ENCODE measurements at regions not wholly inside any gene's neighbourhood (a gene's known extent, or its start where the extent isn't known, plus 50 kb on each side); places are given as distances from the start of the nearest gene placed in this dataset.

DNA sequence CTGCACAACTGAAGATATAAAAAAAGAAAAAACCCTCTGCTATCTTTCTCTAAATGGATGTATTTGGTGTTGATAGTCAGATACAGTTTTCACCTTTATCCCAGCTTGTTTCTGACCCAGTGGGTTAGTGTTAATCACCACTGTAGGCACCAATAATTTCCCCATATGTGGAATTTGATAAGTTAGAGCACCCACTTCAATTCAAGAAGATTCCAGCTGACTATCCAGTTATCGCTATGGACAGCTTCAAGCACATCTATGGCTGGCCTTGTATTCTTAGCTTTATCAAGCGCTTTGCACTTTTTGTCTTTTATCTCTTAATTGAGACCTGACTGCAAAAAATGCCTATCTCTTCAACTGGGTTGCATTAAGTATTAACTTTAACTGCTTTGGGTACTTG, 200.4 kb downstream of the NR4A2 start:
- CTCF ChIA-PET: no interaction called here
- Histone ChIP-seq H3K4me1 (ENCODE audit: control insufficient read depth, extremely low read depth, insufficient read depth, low read length) (no peaks in the 10 kb centered on the region), H3K9me3 (replicated peaks; ENCODE audit: control insufficient read depth, insufficient read depth, low read length) (no peaks in the 10 kb centered on the region), H2AFZ (ENCODE audit: low read depth, low read length) (no peak overlapping the region), H4K20me1 (replicated peaks; ENCODE audit: control insufficient read depth, extremely low read depth, insufficient read depth, low read length) (no peaks in the 10 kb centered on the region), H3K9ac (replicated peaks; ENCODE audit: extremely low read depth, insufficient read depth, low read length) (no peak overlapping the region), H3K79me2 (ENCODE audit: control insufficient read depth, insufficient read depth, low read length) (no peaks in the 10 kb centered on the region), H3K9me1 (replicated peaks; ENCODE audit: control insufficient read depth, extremely low read depth, insufficient read depth, low read length) (peaks cover 2% of the 10 kb centered on the region), H3K36me3 (ENCODE audit: control insufficient read depth in 2 of 2, extremely low read depth in 1 of 2, insufficient read depth in 2 of 2, low read length in 2 of 2) (no peaks in the 10 kb centered on the region), H3K4me3 (replicated peaks in 1 of 3; ENCODE audit: insufficient read depth in 1 of 3, low read depth in 1 of 3, low read length in 3 of 3) (no peak overlapping the region), H3K4me2 (ENCODE audit: insufficient read depth, low read length) (no peak overlapping the region), H3K27me3 (ENCODE audit: control insufficient read depth in 2 of 2, insufficient read depth in 2 of 2, low read length in 2 of 2) (no peaks in the 10 kb centered on the region), H3K27ac (ENCODE audit: insufficient read depth, low read depth, low read length) (no peak overlapping the region)
- dilution Hi-C loops (cut with MboI; ENCODE audit: extremely low pct_ligation_motif_present, low sequenced_read_pairs) (no loop called here), intact Hi-C loops (cut with micrococcal nuclease) (no loop called here)
- TF ChIP-seq, protein P1, sequence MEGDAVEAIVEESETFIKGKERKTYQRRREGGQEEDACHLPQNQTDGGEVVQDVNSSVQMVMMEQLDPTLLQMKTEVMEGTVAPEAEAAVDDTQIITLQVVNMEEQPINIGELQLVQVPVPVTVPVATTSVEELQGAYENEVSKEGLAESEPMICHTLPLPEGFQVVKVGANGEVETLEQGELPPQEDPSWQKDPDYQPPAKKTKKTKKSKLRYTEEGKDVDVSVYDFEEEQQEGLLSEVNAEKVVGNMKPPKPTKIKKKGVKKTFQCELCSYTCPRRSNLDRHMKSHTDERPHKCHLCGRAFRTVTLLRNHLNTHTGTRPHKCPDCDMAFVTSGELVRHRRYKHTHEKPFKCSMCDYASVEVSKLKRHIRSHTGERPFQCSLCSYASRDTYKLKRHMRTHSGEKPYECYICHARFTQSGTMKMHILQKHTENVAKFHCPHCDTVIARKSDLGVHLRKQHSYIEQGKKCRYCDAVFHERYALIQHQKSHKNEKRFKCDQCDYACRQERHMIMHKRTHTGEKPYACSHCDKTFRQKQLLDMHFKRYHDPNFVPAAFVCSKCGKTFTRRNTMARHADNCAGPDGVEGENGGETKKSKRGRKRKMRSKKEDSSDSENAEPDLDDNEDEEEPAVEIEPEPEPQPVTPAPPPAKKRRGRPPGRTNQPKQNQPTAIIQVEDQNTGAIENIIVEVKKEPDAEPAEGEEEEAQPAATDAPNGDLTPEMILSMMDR (IDR thresholded peaks at IDR 0.05; ENCODE audit: extremely low read depth in 1 of 2, insufficient read depth in 1 of 2, low read depth in 1 of 2, low read length in 2 of 2): no peak
- TF ChIP-seq FOS (IDR thresholded peaks at IDR 0.05; ENCODE audit: borderline replicate concordance, insufficient read depth, low read length) (no peak), MYC (IDR thresholded peaks at IDR 0.05; ENCODE audit: low read depth, low read length) (no peak)
- TF ChIP-seq, protein P2, sequence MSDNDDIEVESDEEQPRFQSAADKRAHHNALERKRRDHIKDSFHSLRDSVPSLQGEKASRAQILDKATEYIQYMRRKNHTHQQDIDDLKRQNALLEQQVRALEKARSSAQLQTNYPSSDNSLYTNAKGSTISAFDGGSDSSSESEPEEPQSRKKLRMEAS (IDR thresholded peaks at IDR 0.05; ENCODE audit: insufficient read depth, insufficient read length): no peak
- no TSS peak for BruUV-seq (replicated peaks)
- FAIRE-seq (no peak), DNase-seq (ENCODE audit: low read depth, low spot score) (no peak)
- POLR2A ChIA-PET: no interaction called here

DNA sequence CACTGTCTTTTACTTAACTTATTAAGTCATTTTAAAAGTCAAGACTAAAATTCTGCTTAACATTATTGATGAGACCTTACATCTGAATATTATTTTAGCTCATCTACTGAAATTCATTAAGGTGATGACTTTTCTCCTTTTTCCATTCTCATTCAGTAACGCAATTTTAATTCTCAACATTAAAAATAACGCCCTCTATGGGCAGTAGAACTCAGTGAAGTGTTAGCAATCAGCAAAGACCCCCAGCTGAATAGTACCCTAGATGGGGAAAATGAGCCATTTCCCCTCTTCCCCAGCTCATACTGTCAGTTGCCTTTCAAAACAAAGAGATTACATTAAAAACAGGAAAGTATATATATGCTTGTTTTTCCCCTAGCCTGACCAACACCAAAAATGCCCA, 203.3 kb downstream of the NR4A2 start:
- Histone ChIP-seq H3K9me1 (replicated peaks; ENCODE audit: control insufficient read depth, extremely low read depth, insufficient read depth, low read length) (peaks cover 2% of the 10 kb centered on the region), H3K9ac (replicated peaks; ENCODE audit: extremely low read depth, insufficient read depth, low read length) (no peak overlapping the region), H3K4me1 (ENCODE audit: control insufficient read depth, extremely low read depth, insufficient read depth, low read length) (no peaks in the 10 kb centered on the region), H2AFZ (ENCODE audit: low read depth, low read length) (no peak overlapping the region), H4K20me1 (replicated peaks; ENCODE audit: control insufficient read depth, extremely low read depth, insufficient read depth, low read length) (no peaks in the 10 kb centered on the region), H3K27me3 (ENCODE audit: control insufficient read depth in 2 of 2, insufficient read depth in 2 of 2, low read length in 2 of 2) (no peaks in the 10 kb centered on the region), H3K9me3 (replicated peaks; ENCODE audit: control insufficient read depth, insufficient read depth, low read length) (no peaks in the 10 kb centered on the region), H3K36me3 (ENCODE audit: control insufficient read depth in 2 of 2, extremely low read depth in 1 of 2, insufficient read depth in 2 of 2, low read length in 2 of 2) (no peaks in the 10 kb centered on the region), H3K4me2 (ENCODE audit: insufficient read depth, low read length) (no peak overlapping the region), H3K27ac (ENCODE audit: insufficient read depth, low read depth, low read length) (no peak overlapping the region), H3K79me2 (ENCODE audit: control insufficient read depth, insufficient read depth, low read length) (no peaks in the 10 kb centered on the region), H3K4me3 (replicated peaks in 1 of 3; ENCODE audit: insufficient read depth in 1 of 3, low read depth in 1 of 3, low read length in 3 of 3) (no peak overlapping the region)
- ChIA-PET CTCF (no interaction called here), POLR2A (no interaction called here)
- no peak for TF ChIP-seq GATA2 (IDR thresholded peaks at IDR 0.05; ENCODE audit: insufficient read depth, insufficient read length, low read depth, low read length)
- no peak for TF ChIP-seq POLR2AphosphoS5 (IDR thresholded peaks at IDR 0.05; ENCODE audit: insufficient read depth, low read depth, low read length)
- no peak for TF ChIP-seq POLR2A (IDR thresholded peaks at IDR 0.05; ENCODE audit: low read depth, low read length)
- no peak for TF ChIP-seq MYC (IDR thresholded peaks at IDR 0.05; ENCODE audit: low read depth, low read length)
- TF ChIP-seq JUN (IDR thresholded peaks at IDR 0.05; ENCODE audit: borderline replicate concordance, insufficient read depth, insufficient read length, low read depth): no peak
- TF ChIP-seq, protein P2 (IDR thresholded peaks at IDR 0.05; ENCODE audit: insufficient read depth, insufficient read length): no peak
- TF ChIP-seq FOS (IDR thresholded peaks at IDR 0.05; ENCODE audit: borderline replicate concordance, insufficient read depth, low read length): no peak
- no peak for TF ChIP-seq EZH2 (IDR thresholded peaks at IDR 0.05; ENCODE audit: borderline replicate concordance, low read depth, low read length, severe bottlenecking)
- TF ChIP-seq, protein P1 (IDR thresholded peaks at IDR 0.05; ENCODE audit: extremely low read depth in 1 of 2, insufficient read depth in 1 of 2, low read depth in 1 of 2, low read length in 2 of 2): no peak
- DNase-seq (ENCODE audit: low read depth, low spot score) (no peak), FAIRE-seq (no peak)
- dilution Hi-C loops (cut with MboI; ENCODE audit: extremely low pct_ligation_motif_present, low sequenced_read_pairs) (no loop called here), intact Hi-C loops (cut with micrococcal nuclease) (no loop called here)
- no TSS peak for BruUV-seq (replicated peaks)
